ENCODE measurements at regions not wholly inside any gene's neighbourhood (a gene's known extent, or its start where the extent isn't known, plus 50 kb on each side); places are given as distances from the start of the nearest gene placed in this dataset.

- Histone ChIP-seq H3K27me3 (peaks cover 8% of the 10 kb centered on the region; the same call in 1 of the 2 replicates), H3K36me3 (no peaks in the 10 kb centered on the region), H3K4me3 (no peak overlapping the region), H3K9me3 (no peaks in the 10 kb centered on the region)
- DNase-seq = no peak
These were observed 105.0 kb downstream of the DAD1 start for GRCh38 chr14:22483863-22484593.

GRCh38 chr14:22482782-22483553, 106.1 kb downstream of the DAD1 start:
- H3K27me3 ChIP-seq = peaks cover 8% of the 10 kb centered on the region; the same call in 1 of the 2 replicates
- no peaks in the 10 kb centered on the region for H3K9me3 ChIP-seq
- H3K36me3 ChIP-seq = no peaks in the 10 kb centered on the region
- H3K4me3 ChIP-seq = no peak overlapping the region
- no peak for DNase-seq

GRCh38 chr14:22482085-22482694, 106.8 kb downstream of the DAD1 start:
- no peak for DNase-seq
- Histone ChIP-seq H3K4me3 (no peak overlapping the region), H3K9me3 (no peaks in the 10 kb centered on the region), H3K36me3 (no peaks in the 10 kb centered on the region), H3K27me3 (peaks cover 12% of the 10 kb centered on the region)

GRCh38 chr14:22481546-22481945, 107.5 kb downstream of the DAD1 start:
- Histone ChIP-seq H3K9me3 (no peaks in the 10 kb centered on the region), H3K36me3 (no peaks in the 10 kb centered on the region), H3K4me3 (no peak overlapping the region), H3K27me3 (peaks cover 9% of the 10 kb centered on the region)
- no peak for DNase-seq

GRCh38 chr14:22479776-22480464, 109.1 kb downstream of the DAD1 start:
- peaks cover 9% of the 10 kb centered on the region for H3K27me3 ChIP-seq
- H3K36me3 ChIP-seq = no peaks in the 10 kb centered on the region
- no peak for DNase-seq
- no peak overlapping the region for H3K4me3 ChIP-seq
- H3K9me3 ChIP-seq = no peaks in the 10 kb centered on the region

- H3K4me3 ChIP-seq = no peak overlapping the region
- H3K36me3 ChIP-seq = no peaks in the 10 kb centered on the region
- H3K27me3 ChIP-seq = peaks cover 9% of the 10 kb centered on the region
- H3K9me3 ChIP-seq = no peaks in the 10 kb centered on the region
- no peak for DNase-seq
These were observed 109.9 kb downstream of the DAD1 start for GRCh38 chr14:22479132-22479531.

- H3K9me3 ChIP-seq = no peaks in the 10 kb centered on the region
- peaks cover 9% of the 10 kb centered on the region for H3K27me3 ChIP-seq
- DNase-seq = no peak
- H3K4me3 ChIP-seq = no peak overlapping the region
- H3K36me3 ChIP-seq = no peaks in the 10 kb centered on the region
These were observed 110.4 kb downstream of the DAD1 start for GRCh38 chr14:22478670-22479069.

GRCh38 chr14:22478247-22478646, 110.8 kb downstream of the DAD1 start:
- DNase-seq = no peak
- Histone ChIP-seq H3K27me3 (peaks cover 9% of the 10 kb centered on the region), H3K36me3 (no peaks in the 10 kb centered on the region), H3K9me3 (no peaks in the 10 kb centered on the region), H3K4me3 (no peak overlapping the region)

- H3K27me3 ChIP-seq = peaks cover 6% of the 10 kb centered on the region
- DNase-seq = no peak
- H3K4me3 ChIP-seq = no peak overlapping the region
- H3K36me3 ChIP-seq = no peaks in the 10 kb centered on the region
- H3K9me3 ChIP-seq = no peaks in the 10 kb centered on the region
These were observed 111.3 kb downstream of the DAD1 start for GRCh38 chr14:22477569-22478194.

- Histone ChIP-seq H3K36me3 (no peaks in the 10 kb centered on the region), H3K4me3 (no peak overlapping the region), H3K27me3 (peaks cover 6% of the 10 kb centered on the region), H3K9me3 (no peaks in the 10 kb centered on the region)
- no peak for DNase-seq
These were observed 112.1 kb downstream of the DAD1 start for GRCh38 chr14:22476887-22477286.

GRCh38 chr14:22476005-22476751, 112.8 kb downstream of the DAD1 start:
- Histone ChIP-seq H3K9me3 (no peaks in the 10 kb centered on the region), H3K36me3 (no peaks in the 10 kb centered on the region), H3K27me3 (peaks cover 6% of the 10 kb centered on the region), H3K4me3 (no peak overlapping the region)
- no peak for DNase-seq

GRCh38 chr14:22475381-22475780, 113.6 kb downstream of the DAD1 start:
- DNase-seq = no peak
- H3K27me3 ChIP-seq = peaks cover 3% of the 10 kb centered on the region
- H3K36me3 ChIP-seq = no peaks in the 10 kb centered on the region
- no peak overlapping the region for H3K4me3 ChIP-seq
- no peaks in the 10 kb centered on the region for H3K9me3 ChIP-seq

- no peak for DNase-seq
- peaks cover 3% of the 10 kb centered on the region for H3K27me3 ChIP-seq
- no peak overlapping the region for H3K4me3 ChIP-seq
- no peaks in the 10 kb centered on the region for H3K36me3 ChIP-seq
- H3K9me3 ChIP-seq = no peaks in the 10 kb centered on the region
These were observed 114.2 kb downstream of the DAD1 start for GRCh38 chr14:22474730-22475351.

- peaks cover 3% of the 10 kb centered on the region for H3K27me3 ChIP-seq
- H3K9me3 ChIP-seq = no peaks in the 10 kb centered on the region
- no peaks in the 10 kb centered on the region for H3K36me3 ChIP-seq
- peak; percentile 4 for DNase-seq
- no peak overlapping the region for H3K4me3 ChIP-seq
These were observed 115.8 kb downstream of the DAD1 start for GRCh38 chr14:22472935-22473854.

GRCh38 chr14:22472466-22472865, 116.6 kb downstream of the DAD1 start:
- no peak overlapping the region for H3K4me3 ChIP-seq
- no peak for DNase-seq
- H3K36me3 ChIP-seq = no peaks in the 10 kb centered on the region
- H3K9me3 ChIP-seq = no peaks in the 10 kb centered on the region
- peaks cover 2% of the 10 kb centered on the region; the same call in 1 of the 2 replicates for H3K27me3 ChIP-seq
